ENCODE measurements at regions not wholly inside any gene's neighbourhood (a gene's known extent, or its start where the extent isn't known, plus 50 kb on each side); places are given as distances from the start of the nearest gene placed in this dataset.

DNA sequence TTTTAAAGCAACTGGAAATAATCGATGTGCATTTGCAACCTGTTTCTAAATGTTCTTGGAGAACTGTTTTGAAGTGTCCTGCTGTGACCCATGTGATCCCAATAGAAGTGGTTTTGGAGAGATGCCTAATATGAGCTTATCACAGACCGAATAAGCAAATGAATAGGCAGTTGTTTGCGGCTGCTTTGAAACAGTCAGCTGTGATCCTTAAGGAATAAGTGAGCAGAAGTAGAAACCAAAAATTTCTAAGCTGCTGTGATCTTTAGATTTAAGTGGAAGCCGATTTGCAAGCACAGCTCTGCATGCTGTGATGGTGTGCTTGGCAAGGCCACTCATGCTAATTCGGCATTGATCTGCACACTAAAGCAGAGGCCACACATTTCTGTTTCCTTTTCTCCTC, 329.5 kb upstream of the DUSP10 start:
- TF ChIP-seq CTCF (IDR thresholded peaks at IDR 0.05; ENCODE audit: insufficient read depth, low read depth, low read length) = no peak
- TF ChIP-seq EZH2 (IDR thresholded peaks at IDR 0.05; ENCODE audit: insufficient read depth, low read length) = no peak
